ENCODE measurements at regions not wholly inside any gene's neighbourhood (a gene's known extent, or its start where the extent isn't known, plus 50 kb on each side); places are given as distances from the start of the nearest gene placed in this dataset.

- Histone ChIP-seq H2AFZ (ENCODE audit: low read depth, low read length) (no peak overlapping the region), H3K27ac (ENCODE audit: insufficient read depth, low read depth, low read length) (no peak overlapping the region), H3K27me3 (ENCODE audit: control insufficient read depth in 2 of 2, insufficient read depth in 2 of 2, low read length in 2 of 2) (no peaks in the 10 kb centered on the region), H3K9me1 (replicated peaks; ENCODE audit: control insufficient read depth, extremely low read depth, insufficient read depth, low read length) (no peaks in the 10 kb centered on the region), H3K4me1 (ENCODE audit: control insufficient read depth, extremely low read depth, insufficient read depth, low read length) (no peaks in the 10 kb centered on the region), H3K79me2 (ENCODE audit: control insufficient read depth, insufficient read depth, low read length) (no peaks in the 10 kb centered on the region), H4K20me1 (replicated peaks; ENCODE audit: control insufficient read depth, extremely low read depth, insufficient read depth, low read length) (no peaks in the 10 kb centered on the region), H3K36me3 (ENCODE audit: control insufficient read depth in 2 of 2, extremely low read depth in 1 of 2, insufficient read depth in 2 of 2, low read length in 2 of 2) (no peaks in the 10 kb centered on the region), H3K4me3 (replicated peaks in 1 of 3; ENCODE audit: insufficient read depth in 1 of 3, low read depth in 1 of 3, low read length in 3 of 3) (no peak overlapping the region), H3K9ac (replicated peaks; ENCODE audit: extremely low read depth, insufficient read depth, low read length) (no peak overlapping the region), H3K9me3 (replicated peaks; ENCODE audit: control insufficient read depth, insufficient read depth, low read length) (no peaks in the 10 kb centered on the region), H3K4me2 (ENCODE audit: insufficient read depth, low read length) (no peak overlapping the region)
- no TSS peak for BruUV-seq (replicated peaks)
- no peak for FAIRE-seq
- dilution Hi-C loops (cut with MboI; ENCODE audit: extremely low pct_ligation_motif_present, low sequenced_read_pairs) (no loop called here), intact Hi-C loops (cut with micrococcal nuclease) (no loop called here)
- no peak for TF ChIP-seq FOS (IDR thresholded peaks at IDR 0.05; ENCODE audit: borderline replicate concordance, insufficient read depth, low read length)
- no peak for TF ChIP-seq MAX (IDR thresholded peaks at IDR 0.05; ENCODE audit: insufficient read depth, insufficient read length)
- TF ChIP-seq POLR2A (IDR thresholded peaks at IDR 0.05; ENCODE audit: low read depth, low read length), result no peak
- TF ChIP-seq EZH2 (IDR thresholded peaks at IDR 0.05; ENCODE audit: borderline replicate concordance, low read depth, low read length, severe bottlenecking), result no peak
- no peak for TF ChIP-seq CTCF (IDR thresholded peaks at IDR 0.05; ENCODE audit: extremely low read depth in 1 of 2, insufficient read depth in 1 of 2, low read depth in 1 of 2, low read length in 2 of 2)
- TF ChIP-seq JUN (IDR thresholded peaks at IDR 0.05; ENCODE audit: borderline replicate concordance, insufficient read depth, insufficient read length, low read depth), result no peak
- no peak for TF ChIP-seq GATA2 (IDR thresholded peaks at IDR 0.05; ENCODE audit: insufficient read depth, insufficient read length, low read depth, low read length)
- TF ChIP-seq POLR2AphosphoS5 (IDR thresholded peaks at IDR 0.05; ENCODE audit: insufficient read depth, low read depth, low read length), result no peak
- no peak for TF ChIP-seq MYC (IDR thresholded peaks at IDR 0.05; ENCODE audit: low read depth, low read length)
- no peak for DNase-seq (ENCODE audit: low read depth, low spot score)
- ChIA-PET POLR2A (no interaction called here), CTCF (interaction anchor here (1.1 kb wide), 1 partner anchor 12 kb away, joined by 3 read pairs; no protein-coding TSS in a partner anchor)
These were observed 179.6 kb upstream of the SLC39A10 start for GRCh38 chr2:195477248-195477995.

Measured in endothelial cell of umbilical vein (primary cell).